H1 (cell line): ENCODE measurements at regions not wholly inside any gene's neighbourhood (a gene's known extent, or its start where the extent isn't known, plus 50 kb on each side); places are given as distances from the start of the nearest gene placed in this dataset.

Experiments used
- CBX5 ChIP-seq: fragments of 300-800, 300-1000 bp; sonication (generic); IDR thresholded peaks from 2 replicates; pipeline ENCODE4 v1.7.1; 2016; ENCODE audit warnings: antibody characterized with exemption, low read length, low read depth
- CBX8 ChIP-seq: fragments of 300-800, 300-1000 bp; sonication (generic); IDR thresholded peaks from 2 replicates; pipeline ENCODE4 v1.7.1; 2016; ENCODE audit warnings: low read depth, low read length, borderline replicate concordance
- CEBPB ChIP-seq: IDR thresholded peaks from 2 replicates; pipeline ENCODE4 v1.6.1; 2012; ENCODE audit warnings: low read depth, low read length
- CTCF ChIP-seq, 3 experiments: IDR thresholded peaks; 1 replicate in 2 of 3; 2 replicates in 1 of 3; pipeline versions ENCODE4 v1.5.1 to v1.6.1; 2011; ENCODE audit warnings: low read length in 3 of 3, mild to moderate bottlenecking in 3 of 3, inconsistent platforms in 2 of 3, low read depth in 1 of 3, moderate library complexity in 1 of 3; ENCODE audit not compliant: insufficient read depth in 1 of 3; ENCODE audit errors: control extremely low read depth in 1 of 3
- EGR1 ChIP-seq: IDR thresholded peaks from 2 replicates; pipeline ENCODE4 v1.6.1; 2011; ENCODE audit warnings: low read depth, low read length, borderline replicate concordance
- EZH2 ChIP-seq: fragments of 200-600 bp; sonication (generic); IDR thresholded peaks from 2 replicates; pipeline ENCODE4 v1.7.1; 2012; ENCODE audit warnings: low read depth, mild to moderate bottlenecking, moderate library complexity, low read length, inconsistent platforms; ENCODE audit not compliant: severe bottlenecking
- GTF2F1 ChIP-seq: IDR thresholded peaks from 2 replicates; pipeline ENCODE4 v1.6.1; 2012; ENCODE audit warnings: low read depth, low read length, improper control_type of control experiment, borderline replicate concordance
- HDAC6 ChIP-seq: IDR thresholded peaks from one replicate; pipeline ENCODE4 v1.7.1; 2012; ENCODE audit warnings: low read depth, mild to moderate bottlenecking, inconsistent platforms, low read length, moderate library complexity
- POLR2A ChIP-seq, 2 experiments: IDR thresholded peaks; 1 replicate in 1 of 2; 2 replicates in 1 of 2; pipeline ENCODE4 v1.6.1; 2011; ENCODE audit warnings: low read depth in 2 of 2, low read length in 2 of 2, mild to moderate bottlenecking in 2 of 2; ENCODE audit errors: control extremely low read depth in 1 of 2
- RNF2 ChIP-seq: fragments of 200-900, 300-1000 bp; sonication (generic); IDR thresholded peaks from 2 replicates; pipeline ENCODE4 v1.7.1; 2016; ENCODE audit warnings: borderline replicate concordance, low read depth, mild to moderate bottlenecking, antibody characterized with exemption, low read length; ENCODE audit not compliant: poor library complexity, severe bottlenecking; ENCODE audit errors: missing control alignments
- SP4 ChIP-seq: IDR thresholded peaks from 2 replicates; pipeline ENCODE4 v1.6.1; 2012; ENCODE audit warnings: low read length, inconsistent platforms
- TAF1 ChIP-seq: IDR thresholded peaks from 2 replicates; pipeline ENCODE4 v1.6.1; 2011; ENCODE audit warnings: mild to moderate bottlenecking, low read depth, low read length
- YY1 ChIP-seq: IDR thresholded peaks from 2 replicates; pipeline ENCODE4 v1.6.1; 2011; ENCODE audit warnings: low read depth, mild to moderate bottlenecking, low read length

DNA sequence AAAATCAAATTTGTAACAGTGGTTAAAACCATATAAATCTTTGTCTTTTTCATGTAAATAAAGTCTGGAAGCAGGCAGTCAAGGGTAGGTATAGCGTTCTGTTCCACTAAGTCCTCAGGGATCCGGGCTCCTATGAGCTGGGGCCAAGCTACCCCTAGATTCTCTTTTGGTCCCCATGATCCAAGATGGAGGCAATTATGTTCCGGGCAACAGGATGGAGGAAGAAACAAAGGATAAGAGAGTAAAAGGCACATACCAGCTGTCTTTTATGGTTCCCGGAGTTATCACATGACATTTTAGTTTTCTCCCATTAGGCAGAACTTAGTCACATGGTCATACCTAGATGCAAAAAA is 224.4 kb upstream of the NFE2L3 start:
- TF ChIP-seq GTF2F1 (no peak), CBX8 (no peak), EZH2 (no peak), HDAC6 (no peak), EGR1 (no peak), CTCF (IDR thresholded peaks at IDR 0.05; ENCODE audit: control extremely low read depth in 1 of 3, insufficient read depth in 1 of 3, low read depth in 1 of 3, low read length in 3 of 3) (no peak), YY1 (no peak), POLR2A (IDR thresholded peaks at IDR 0.05; ENCODE audit: control extremely low read depth in 1 of 2, low read depth in 2 of 2, low read length in 2 of 2) (no peak), CEBPB (no peak), TAF1 (no peak), CBX5 (no peak), RNF2 (no peak), SP4 (no peak)
